Common myeloid progenitor, CD34-positive (primary cell): ENCODE measurements at regions not wholly inside any gene's neighbourhood (a gene's known extent, or its start where the extent isn't known, plus 50 kb on each side); places are given as distances from the start of the nearest gene placed in this dataset.

ENCODE experiments used
- CTCF ChIA-PET: fragments of 350-600 bp; sonication (Branson Sonifier 250); formaldehyde crosslinking; loops from one replicate; lab custom pipeline; 2021; ENCODE audit warnings: antibody characterized with exemption; lab: Charles Lee
- POLR2A ChIA-PET: fragments of 350-600 bp; sonication (Branson Sonifier 250); formaldehyde crosslinking; loops from one replicate; lab custom pipeline; 2021; ENCODE audit warnings: antibody characterized with exemption; lab: Charles Lee
- DNase-seq, 3 donors: peaks; one replicate each; pipeline versions ENCODE4 v3.0.0 to v3.0.0-alpha.2; 2013
- H3K27ac ChIP-seq, 2 experiments: 1 replicate in 1 of 2; 2 replicates in 1 of 2; pipeline ENCODE4 v1.7.0; 2013; ENCODE audit warnings: inconsistent platforms in 2 of 2, low read length in 2 of 2, mild to moderate bottlenecking in 2 of 2, low read depth in 1 of 2, moderate library complexity in 1 of 2; ENCODE audit not compliant: severe bottlenecking in 2 of 2, insufficient read depth in 1 of 2, poor library complexity in 1 of 2
- H3K27me3 ChIP-seq, 5 experiments: replicated peaks in 2 of 5; 1 replicate in 3 of 5; 2 replicates in 2 of 5; pipeline versions ENCODE4 v1.6.1 to v1.7.0; 2013; ENCODE audit warnings: low read length in 4 of 5, mild to moderate bottlenecking in 2 of 5, moderate library complexity in 2 of 5, inconsistent platforms in 1 of 5; ENCODE audit not compliant: insufficient read depth in 5 of 5, control insufficient read depth in 4 of 5
- H3K36me3 ChIP-seq, 4 experiments: 1 replicate in 2 of 4; 2 replicates in 2 of 4; pipeline versions ENCODE4 v1.6.1 to v1.7.0; 2013; ENCODE audit warnings: low read length in 3 of 4, control low read depth in 1 of 4, mild to moderate bottlenecking in 1 of 4; ENCODE audit not compliant: control insufficient read depth in 4 of 4, insufficient read depth in 4 of 4
- H3K4me1 ChIP-seq, 4 experiments: 1 replicate in 3 of 4; 2 replicates in 1 of 4; pipeline versions ENCODE4 v1.6.1 to v1.7.1; 2013; ENCODE audit warnings: low read length in 3 of 4, mild to moderate bottlenecking in 3 of 4, control low read depth in 1 of 4, inconsistent platforms in 1 of 4, moderate library complexity in 1 of 4; ENCODE audit not compliant: control insufficient read depth in 4 of 4, insufficient read depth in 4 of 4; ENCODE audit errors: control extremely low read depth in 1 of 4
- H3K4me3 ChIP-seq, 7 experiments: 1 replicate in 4 of 7; 2 replicates in 3 of 7; pipeline versions ENCODE4 v1.5.1 to v1.7.0; 2013; ENCODE audit warnings: mild to moderate bottlenecking in 7 of 7, low read length in 6 of 7, moderate library complexity in 6 of 7, inconsistent platforms in 2 of 7, low read depth in 2 of 7, control low read depth in 1 of 7; ENCODE audit not compliant: insufficient read depth in 4 of 7, control insufficient read depth in 1 of 7; ENCODE audit errors: extremely low read depth in 1 of 7
- H3K9me3 ChIP-seq, 5 experiments: 1 replicate in 4 of 5; 2 replicates in 1 of 5; pipeline versions ENCODE4 v1.6.1 to v1.7.1; 2013; ENCODE audit warnings: low read length in 4 of 5, mild to moderate bottlenecking in 2 of 5, inconsistent platforms in 1 of 5, low read depth in 1 of 5, moderate library complexity in 1 of 5; ENCODE audit not compliant: control insufficient read depth in 4 of 5, insufficient read depth in 2 of 5; ENCODE audit errors: control extremely low read depth in 1 of 5
- WGBS: methylation state at CpG from one replicate; pipeline ENCODE4 v1.1.5; 2013; ENCODE audit not compliant: insufficient coverage; 5-methylcytosine and 5-hydroxymethylcytosine counted together

DNA sequence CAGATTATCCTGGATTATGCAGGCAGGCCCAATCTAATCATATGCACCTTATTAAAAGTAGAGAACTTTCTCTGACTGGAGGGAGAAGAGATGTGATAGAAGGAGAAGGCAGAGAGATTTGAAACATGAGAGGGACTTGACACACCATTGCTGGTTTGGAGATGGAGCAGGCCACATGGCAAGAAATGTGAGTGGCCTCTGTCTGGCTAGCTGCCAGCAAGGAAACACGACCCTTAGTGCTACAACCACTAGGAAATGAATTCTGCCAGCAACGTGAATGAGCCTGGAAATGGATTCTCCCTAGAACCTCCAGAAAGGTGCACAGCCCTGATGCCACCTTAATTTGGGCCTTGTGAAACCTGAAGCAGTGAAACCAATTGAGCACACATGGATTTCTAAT, 79.5 kb upstream of the MBNL3 start:
- 58% methylated on average over 2 of the region's 2 CpGs for WGBS
- POLR2A ChIA-PET, result no interaction called here

DNA sequence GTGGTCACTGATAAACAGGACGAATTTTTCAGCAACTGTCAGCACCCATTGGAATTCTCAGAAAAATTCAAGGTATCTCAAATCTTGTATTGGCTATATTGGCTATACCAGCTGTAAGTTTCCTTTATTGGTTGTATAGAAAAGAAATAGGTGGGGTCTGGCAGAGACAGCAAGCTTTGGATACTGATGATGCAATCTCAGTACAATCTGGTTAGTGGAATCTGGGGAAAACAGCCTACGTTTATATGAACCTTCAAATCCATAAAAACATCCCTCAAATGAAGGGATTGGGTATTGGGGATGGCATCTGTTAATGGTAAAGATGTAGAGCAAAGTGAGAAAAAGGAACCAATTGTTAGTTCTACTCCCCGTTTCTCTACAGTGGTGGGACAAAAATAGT, 76.4 kb upstream of the MBNL3 start:
- Histone ChIP-seq H3K4me3 (no peak overlapping the region), H3K9me3 (no peaks in the 10 kb centered on the region), H3K4me1 (no peaks in the 10 kb centered on the region), H3K36me3 (no peaks in the 10 kb centered on the region), H3K27ac (no peak overlapping the region), H3K27me3 (peaks cover 0 to 9% (median 0%) of the 10 kb centered on the region in 5 experiments)
- 57% methylated on average over 1 of the region's 3 CpGs for WGBS
- ChIA-PET POLR2A (no interaction called here), CTCF (no interaction called here)
- no peak for DNase-seq

More for the DNA sequence above, 79.5 kb upstream of the MBNL3 start:
- no peak overlapping the region for H3K4me3 ChIP-seq
- H3K27me3 ChIP-seq, result peaks cover 0 to 10% (median 0%) of the 10 kb centered on the region in 5 experiments
- H3K9me3 ChIP-seq, result no peaks in the 10 kb centered on the region
- no peaks in the 10 kb centered on the region for H3K36me3 ChIP-seq
- no peak overlapping the region for H3K27ac ChIP-seq
- DNase-seq, result no peak
- H3K4me1 ChIP-seq, result no peaks in the 10 kb centered on the region
- CTCF ChIA-PET, result no interaction called here

- Histone ChIP-seq H3K4me1 (no peaks in the 10 kb centered on the region), H3K27ac (no peak overlapping the region), H3K9me3 (no peaks in the 10 kb centered on the region), H3K27me3 (peaks cover 0 to 9% (median 0%) of the 10 kb centered on the region in 5 experiments), H3K36me3 (no peaks in the 10 kb centered on the region), H3K4me3 (no peak overlapping the region)
- no CpG with 5 or more reads among the region's 2 CpGs for WGBS
- ChIA-PET POLR2A (no interaction called here), CTCF (no interaction called here)
- no peak for DNase-seq
These were observed 75.1 kb upstream of the MBNL3 start for GRCh38 chrX:132563976-132564375.

GRCh38 chrX:132561974-132562373, 73.1 kb upstream of the MBNL3 start:
- DNase-seq, result no peak
- CTCF ChIA-PET, result no interaction called here

DNA sequence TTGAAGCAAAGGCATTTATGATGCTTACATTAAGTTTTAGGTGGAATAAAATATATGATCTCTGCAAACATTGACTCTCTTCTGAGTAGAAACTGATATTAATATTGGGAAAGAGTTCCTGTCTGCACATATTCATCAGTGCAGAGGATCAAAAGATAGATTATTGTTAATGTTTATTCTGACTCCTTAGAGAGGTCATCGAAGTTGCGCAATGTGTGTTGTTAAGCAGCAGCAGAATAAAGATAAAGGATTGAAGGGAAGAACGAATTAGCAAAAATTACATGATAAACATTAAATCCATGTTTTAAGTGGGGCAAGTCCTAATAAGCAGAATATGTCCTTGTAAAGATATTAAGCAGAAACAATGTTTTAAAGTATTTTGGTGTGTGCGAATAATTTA, 72.6 kb upstream of the MBNL3 start:
- POLR2A ChIA-PET, result no interaction called here
- Histone ChIP-seq H3K36me3 (no peaks in the 10 kb centered on the region), H3K27me3 (peaks cover 0 to 9% (median 0%) of the 10 kb centered on the region in 5 experiments), H3K9me3 (no peaks in the 10 kb centered on the region), H3K27ac (no peak overlapping the region), H3K4me3 (no peak overlapping the region), H3K4me1 (no peaks in the 10 kb centered on the region)
- CTCF ChIA-PET, result no interaction called here
- WGBS, result no CpG with 5 or more reads among the region's 4 CpGs
- no peak for DNase-seq

More at GRCh38 chrX:132561974-132562373, 73.1 kb upstream of the MBNL3 start:
- Histone ChIP-seq H3K27ac (no peak overlapping the region), H3K4me3 (no peak overlapping the region), H3K36me3 (no peaks in the 10 kb centered on the region), H3K4me1 (no peaks in the 10 kb centered on the region), H3K9me3 (no peaks in the 10 kb centered on the region), H3K27me3 (peaks cover 0 to 9% (median 0%) of the 10 kb centered on the region in 5 experiments)
- WGBS, result 85% methylated on average over 1 of the region's 1 CpG
- POLR2A ChIA-PET, result no interaction called here

GRCh38 chrX:132559101-132559500, 70.3 kb upstream of the MBNL3 start:
- no peaks in the 10 kb centered on the region for H3K4me1 ChIP-seq
- H3K9me3 ChIP-seq, result no peaks in the 10 kb centered on the region
- no peak for DNase-seq
- ChIA-PET CTCF (interaction anchor here (0.6 kb wide), 1 partner anchor 307 kb away, joined by 3 read pairs; no protein-coding TSS in a partner anchor), POLR2A (no interaction called here)
- no CpG with 5 or more reads among the region's 2 CpGs for WGBS
- H3K27me3 ChIP-seq, result peaks cover 0 to 6% (median 0%) of the 10 kb centered on the region in 5 experiments
- H3K27ac ChIP-seq, result no peak overlapping the region
- H3K36me3 ChIP-seq, result no peaks in the 10 kb centered on the region
- H3K4me3 ChIP-seq, result no peak overlapping the region

- POLR2A ChIA-PET, result no interaction called here
- Histone ChIP-seq H3K4me3 (no peak overlapping the region), H3K4me1 (no peaks in the 10 kb centered on the region), H3K27ac (no peak overlapping the region), H3K27me3 (no peaks in the 10 kb centered on the region), H3K36me3 (no peaks in the 10 kb centered on the region), H3K9me3 (no peaks in the 10 kb centered on the region)
- no peak for DNase-seq
- 63% methylated on average over 1 of the region's 1 CpG for WGBS
- CTCF ChIA-PET, result no interaction called here
These were observed 50.8 kb upstream of the MBNL3 start for GRCh38 chrX:132539611-132540010.
